HPDE6-E6E7 (cell line): ENCODE measurements at regions not wholly inside any gene's neighbourhood (a gene's known extent, or its start where the extent isn't known, plus 50 kb on each side); places are given as distances from the start of the nearest gene placed in this dataset.

ENCODE experiments used
- DNase-seq: peaks from one replicate; pipeline ENCODE4 v3.0.0; 2011; ENCODE audit warnings: missing footprints; ENCODE audit errors: extremely low spot score

- no peak for DNase-seq
These were observed 861.9 kb upstream of the SEMA6D start for GRCh38 chr15:46855388-46855787.

GRCh38 chr15:46856839-46857502 lies 860.3 kb upstream of the SEMA6D start:
- DNase-seq = no peak

- DNase-seq = no peak
These were observed 859.2 kb upstream of the SEMA6D start for GRCh38 chr15:46858150-46858549.

- no peak for DNase-seq
These were observed 855.5 kb upstream of the SEMA6D start for GRCh38 chr15:46861796-46862195.

GRCh38 chr15:46865155-46865554 lies 852.1 kb upstream of the SEMA6D start:
- DNase-seq = no peak

GRCh38 chr15:46872286-46872980 lies 844.9 kb upstream of the SEMA6D start:
- no peak for DNase-seq

- DNase-seq = no peak
These were observed 844.3 kb upstream of the SEMA6D start for GRCh38 chr15:46872981-46873330.

- DNase-seq = no peak
These were observed 838.1 kb upstream of the SEMA6D start for GRCh38 chr15:46879032-46879770.

GRCh38 chr15:46880791-46881190 lies 836.5 kb upstream of the SEMA6D start:
- no peak for DNase-seq

GRCh38 chr15:46892621-46893160 lies 824.6 kb upstream of the SEMA6D start:
- peak; percentile 7 for DNase-seq

- no peak for DNase-seq
These were observed 822.7 kb upstream of the SEMA6D start for GRCh38 chr15:46894644-46895043.

GRCh38 chr15:46897266-46897665 lies 820.0 kb upstream of the SEMA6D start:
- DNase-seq = no peak

GRCh38 chr15:46901001-46901400 lies 816.3 kb upstream of the SEMA6D start:
- DNase-seq = no peak

- no peak for DNase-seq
These were observed 799.5 kb upstream of the SEMA6D start for GRCh38 chr15:46917721-46918252.

GRCh38 chr15:46918462-46919140 lies 798.7 kb upstream of the SEMA6D start:
- no peak for DNase-seq

GRCh38 chr15:46921891-46922290 lies 795.4 kb upstream of the SEMA6D start:
- DNase-seq = no peak

GRCh38 chr15:46930426-46930825 lies 786.9 kb upstream of the SEMA6D start:
- DNase-seq = no peak

- no peak for DNase-seq
These were observed 784.0 kb upstream of the SEMA6D start for GRCh38 chr15:46933332-46933731.

GRCh38 chr15:46934851-46935250 lies 782.5 kb upstream of the SEMA6D start:
- DNase-seq = no peak

GRCh38 chr15:46938169-46938568 lies 779.1 kb upstream of the SEMA6D start:
- DNase-seq = no peak

- DNase-seq = no peak
These were observed 776.1 kb upstream of the SEMA6D start for GRCh38 chr15:46941241-46941640.

- DNase-seq = no peak
These were observed 770.4 kb upstream of the SEMA6D start for GRCh38 chr15:46946953-46947352.
